ENCODE measurements at regions not wholly inside any gene's neighbourhood (a gene's known extent, or its start where the extent isn't known, plus 50 kb on each side); places are given as distances from the start of the nearest gene placed in this dataset.

DNA sequence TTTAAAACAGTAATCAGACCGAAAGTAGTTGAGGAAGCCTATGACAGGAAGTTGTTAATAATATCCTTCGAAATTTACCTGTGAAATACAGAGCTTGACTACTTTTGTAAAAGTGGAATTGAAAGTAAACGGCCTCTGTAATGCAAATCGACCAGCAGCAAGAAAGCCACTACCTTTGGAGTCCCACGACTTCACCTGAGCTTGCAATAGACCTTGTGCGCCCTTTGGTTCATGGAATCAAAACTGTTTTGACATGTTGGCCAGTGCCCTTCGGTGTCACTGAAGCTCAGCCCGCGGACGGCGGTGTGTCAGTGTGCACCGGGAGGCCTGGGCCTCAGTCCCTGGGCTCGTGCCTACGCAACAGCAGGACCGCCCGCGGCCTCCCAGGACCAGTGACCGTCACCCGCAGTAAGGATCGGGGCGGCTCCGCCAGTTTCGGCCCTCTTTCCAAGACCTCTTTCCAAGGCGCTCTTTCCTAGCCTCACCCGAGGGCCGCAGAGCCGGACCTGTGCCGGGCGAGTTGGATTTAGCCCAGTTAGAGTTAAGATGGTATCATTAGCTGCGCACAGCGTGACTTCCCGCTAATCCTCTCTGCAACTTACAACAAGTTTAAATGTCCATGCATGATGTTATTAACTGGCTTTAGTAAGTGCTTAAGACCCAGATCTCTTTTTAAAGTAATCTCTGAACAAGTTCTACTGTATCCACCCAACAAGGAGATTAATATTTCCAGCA is 223.3 kb downstream of the MEF2C start:
- in situ Hi-C loops (cut with MboI; ENCODE audit: low pct_ligation_motif_present in 1 of 4, low pct_unique_long_range_greater_than_20kb in 1 of 4, low sequenced_read_pairs in 3 of 4) (loop anchor here in 2 of 4 donors (25.0 kb wide), 1 partner anchor 522 kb away; no protein-coding TSS in a partner anchor), intact Hi-C loops (cut with DNase I; ENCODE audit: low total_unique reads) (no loop called here)
- no peak for TF ChIP-seq POLR2AphosphoS5 (IDR thresholded peaks at IDR 0.05)
- no peak for TF ChIP-seq EP300 (IDR thresholded peaks at IDR 0.05; ENCODE audit: low read depth)
- TF ChIP-seq, protein P1, sequence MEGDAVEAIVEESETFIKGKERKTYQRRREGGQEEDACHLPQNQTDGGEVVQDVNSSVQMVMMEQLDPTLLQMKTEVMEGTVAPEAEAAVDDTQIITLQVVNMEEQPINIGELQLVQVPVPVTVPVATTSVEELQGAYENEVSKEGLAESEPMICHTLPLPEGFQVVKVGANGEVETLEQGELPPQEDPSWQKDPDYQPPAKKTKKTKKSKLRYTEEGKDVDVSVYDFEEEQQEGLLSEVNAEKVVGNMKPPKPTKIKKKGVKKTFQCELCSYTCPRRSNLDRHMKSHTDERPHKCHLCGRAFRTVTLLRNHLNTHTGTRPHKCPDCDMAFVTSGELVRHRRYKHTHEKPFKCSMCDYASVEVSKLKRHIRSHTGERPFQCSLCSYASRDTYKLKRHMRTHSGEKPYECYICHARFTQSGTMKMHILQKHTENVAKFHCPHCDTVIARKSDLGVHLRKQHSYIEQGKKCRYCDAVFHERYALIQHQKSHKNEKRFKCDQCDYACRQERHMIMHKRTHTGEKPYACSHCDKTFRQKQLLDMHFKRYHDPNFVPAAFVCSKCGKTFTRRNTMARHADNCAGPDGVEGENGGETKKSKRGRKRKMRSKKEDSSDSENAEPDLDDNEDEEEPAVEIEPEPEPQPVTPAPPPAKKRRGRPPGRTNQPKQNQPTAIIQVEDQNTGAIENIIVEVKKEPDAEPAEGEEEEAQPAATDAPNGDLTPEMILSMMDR (IDR thresholded peaks at IDR 0.05): no peak
- no peak for TF ChIP-seq POLR2A (IDR thresholded peaks at IDR 0.05)
- H3K9me3 ChIP-seq: no peaks in the 10 kb centered on the region
- peaks cover 98% of the 10 kb centered on the region for H3K27me3 ChIP-seq
- DNase-seq: no peak
- WGBS, 2 donors (ENCODE audit: low coverage in 1 of 2): 21 to 40% methylated on average over 5 to 32 of the region's 32 CpGs
- no peak overlapping the region for H3K4me3 ChIP-seq
- H3K36me3 ChIP-seq: no peaks in the 10 kb centered on the region
- peaks cover 0 to 11% (median 10%) of the 10 kb centered on the region in 4 donors for H3K4me1 ChIP-seq
- H3K27ac ChIP-seq: no peak overlapping the region

DNA sequence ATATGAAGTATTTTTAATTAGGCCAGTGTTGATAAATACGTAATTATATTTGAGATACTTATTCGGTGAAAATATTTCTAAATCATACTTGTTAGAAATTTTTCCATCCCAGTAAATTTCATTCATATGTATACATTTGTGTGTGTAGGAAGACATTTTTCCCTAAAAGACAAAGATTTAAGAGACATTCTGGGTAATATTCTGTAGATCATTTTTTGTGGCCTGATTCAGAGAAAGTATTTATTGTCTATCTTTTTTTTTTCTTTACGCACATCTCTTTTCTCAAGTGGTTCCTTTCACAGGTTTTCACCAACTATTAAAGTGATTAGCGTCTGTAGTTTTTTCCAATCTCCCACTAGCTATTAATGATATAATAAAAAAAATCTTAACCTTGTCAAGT is 224.1 kb downstream of the MEF2C start:
- Histone ChIP-seq H3K4me3 (no peak overlapping the region), H3K27me3 (peaks cover 96% of the 10 kb centered on the region), H3K36me3 (no peaks in the 10 kb centered on the region), H3K9me3 (no peaks in the 10 kb centered on the region), H3K27ac (no peak overlapping the region), H3K4me1 (peaks cover 0 to 11% (median 10%) of the 10 kb centered on the region in 4 donors)
- TF ChIP-seq, protein P1 (IDR thresholded peaks at IDR 0.05): no peak
- TF ChIP-seq POLR2A (IDR thresholded peaks at IDR 0.05) (no peak), EP300 (IDR thresholded peaks at IDR 0.05; ENCODE audit: low read depth) (no peak), POLR2AphosphoS5 (IDR thresholded peaks at IDR 0.05) (no peak)
- intact Hi-C loops (cut with DNase I; ENCODE audit: low total_unique reads) (no loop called here), in situ Hi-C loops (cut with MboI; ENCODE audit: low pct_ligation_motif_present in 1 of 4, low pct_unique_long_range_greater_than_20kb in 1 of 4, low sequenced_read_pairs in 3 of 4) (loop anchor here in 2 of 4 donors (25.0 kb wide), 1 partner anchor 522 kb away; no protein-coding TSS in a partner anchor)
- DNase-seq: no peak
- whole genome bisulfite sequencing, 2 donors (ENCODE audit: low coverage in 1 of 2): 81 to 84% methylated on average over 4 of the region's 4 CpGs

DNA sequence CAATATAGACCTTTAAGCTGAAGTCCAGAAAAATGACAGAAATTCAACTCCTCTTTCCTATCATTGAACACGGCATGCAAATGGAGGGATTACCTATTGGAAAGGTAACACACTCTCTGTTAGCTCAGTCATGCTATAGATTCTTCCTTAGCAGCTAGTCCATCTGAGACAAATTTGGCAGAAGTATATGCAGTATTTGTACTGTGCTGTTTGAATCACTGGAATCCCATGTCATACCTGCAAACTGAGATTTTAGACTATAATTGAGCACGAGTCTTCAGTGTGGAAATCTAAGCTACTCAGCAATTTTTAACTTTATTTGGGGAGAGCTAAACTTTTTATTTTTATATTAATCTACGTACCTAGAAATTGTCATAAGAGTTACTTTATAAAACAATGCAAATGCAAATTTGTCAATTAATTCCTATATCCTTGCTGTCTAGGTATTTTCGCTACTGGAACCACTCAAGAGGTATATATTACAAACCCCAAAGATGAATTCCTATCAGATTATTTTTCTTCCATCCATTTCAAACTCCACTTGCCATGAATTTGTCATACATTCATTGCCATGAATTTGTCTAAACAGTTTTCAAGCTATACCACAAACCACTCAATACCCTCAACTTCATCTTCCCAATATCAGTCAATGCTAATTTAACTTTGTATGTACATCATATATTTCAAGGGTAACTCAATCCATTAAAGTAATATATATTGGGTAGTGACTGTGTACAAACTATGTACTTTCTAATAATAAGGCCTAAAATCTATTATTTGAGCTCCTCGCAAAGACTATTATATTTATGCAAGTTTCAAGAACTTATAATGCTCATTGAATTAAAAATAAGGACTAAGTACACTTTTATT is 224.8 kb downstream of the MEF2C start:
- Histone ChIP-seq H3K27me3 (peaks cover 96% of the 10 kb centered on the region), H3K36me3 (no peaks in the 10 kb centered on the region), H3K9me3 (no peaks in the 10 kb centered on the region), H3K27ac (no peak overlapping the region), H3K4me3 (no peak overlapping the region), H3K4me1 (peaks cover 0 to 11% (median 10%) of the 10 kb centered on the region in 4 donors)
- 74 to 87% methylated on average over 5 of the region's 5 CpGs for WGBS, 2 donors (ENCODE audit: low coverage in 1 of 2)
- no peak for DNase-seq
- intact Hi-C loops (cut with DNase I; ENCODE audit: low total_unique reads) (no loop called here), in situ Hi-C loops (cut with MboI; ENCODE audit: low pct_ligation_motif_present in 1 of 4, low pct_unique_long_range_greater_than_20kb in 1 of 4, low sequenced_read_pairs in 3 of 4) (loop anchor here in 2 of 4 donors (25.0 kb wide), 1 partner anchor 521 kb away; no protein-coding TSS in a partner anchor)
- TF ChIP-seq, protein P1 (IDR thresholded peaks at IDR 0.05): no peak
- no peak for TF ChIP-seq POLR2A (IDR thresholded peaks at IDR 0.05)
- TF ChIP-seq POLR2AphosphoS5 (IDR thresholded peaks at IDR 0.05): no peak
- no peak for TF ChIP-seq EP300 (IDR thresholded peaks at IDR 0.05; ENCODE audit: low read depth)

DNA sequence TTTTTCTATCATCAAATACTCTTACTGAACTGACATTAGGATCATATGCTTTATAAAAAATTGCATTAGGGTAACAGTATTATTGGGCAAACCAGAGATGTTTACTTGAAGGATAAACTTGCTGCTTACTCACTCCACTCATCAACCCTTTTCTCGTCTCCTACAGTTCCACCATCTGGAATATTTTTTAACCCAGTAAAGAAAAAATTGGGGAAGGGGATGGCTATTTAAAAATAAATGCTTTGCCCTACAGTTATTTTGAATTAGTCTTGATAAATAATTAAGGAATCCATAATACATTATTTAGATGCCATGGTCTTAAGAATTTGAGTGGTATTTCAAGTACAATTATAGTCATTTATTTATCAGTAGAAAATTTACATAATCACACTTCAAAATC is 225.8 kb downstream of the MEF2C start:
- in situ Hi-C loops (cut with MboI; ENCODE audit: low pct_ligation_motif_present in 1 of 4, low pct_unique_long_range_greater_than_20kb in 1 of 4, low sequenced_read_pairs in 3 of 4): loop anchor here in 2 of 4 donors (25.0 kb wide), 1 partner anchor 520 kb away; no protein-coding TSS in a partner anchor
- peaks cover 94% of the 10 kb centered on the region for H3K27me3 ChIP-seq

More for the DNA sequence above, 225.8 kb downstream of the MEF2C start:
- Histone ChIP-seq H3K4me1 (peaks cover 0 to 11% (median 10%) of the 10 kb centered on the region in 4 donors), H3K27ac (no peak overlapping the region), H3K4me3 (no peak overlapping the region), H3K36me3 (no peaks in the 10 kb centered on the region), H3K9me3 (no peaks in the 10 kb centered on the region)
- 38 to 43% methylated on average over 1 of the region's 1 CpG for WGBS, 2 donors (ENCODE audit: low coverage in 1 of 2)
- intact Hi-C loops (cut with DNase I; ENCODE audit: low total_unique reads): no loop called here
- TF ChIP-seq POLR2AphosphoS5 (IDR thresholded peaks at IDR 0.05) (no peak), POLR2A (IDR thresholded peaks at IDR 0.05) (no peak), EP300 (IDR thresholded peaks at IDR 0.05; ENCODE audit: low read depth) (no peak)
- TF ChIP-seq, protein P1 (IDR thresholded peaks at IDR 0.05): no peak
- no peak for DNase-seq

Data from transverse colon (tissue), 4 donors.